ENCODE measurements at regions not wholly inside any gene's neighbourhood (a gene's known extent, or its start where the extent isn't known, plus 50 kb on each side); places are given as distances from the start of the nearest gene placed in this dataset.

DNA sequence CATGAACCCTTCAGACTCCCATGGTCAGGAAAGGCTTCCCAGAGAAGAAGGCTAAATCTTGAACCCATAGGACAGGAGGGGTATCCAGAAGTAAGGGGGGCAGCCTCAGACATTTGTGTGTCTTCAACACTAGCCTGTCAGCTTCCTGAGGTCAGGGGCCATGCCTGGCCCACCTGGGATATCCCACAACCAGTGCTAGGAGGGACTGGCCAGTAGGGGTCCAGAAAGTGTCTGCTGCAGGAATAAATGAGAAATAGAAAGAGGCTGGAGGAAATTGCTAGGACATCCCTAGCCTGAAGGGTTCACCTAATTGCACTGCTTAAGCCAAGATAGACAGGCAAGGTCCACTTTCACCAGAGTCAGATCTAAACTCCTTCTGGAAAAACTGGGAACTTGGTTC lies 799.6 kb upstream of the ID2 start:
- TF ChIP-seq EP300 (IDR thresholded peaks at IDR 0.05; ENCODE audit: borderline replicate concordance) (no peak), CREB1 (IDR thresholded peaks at IDR 0.05; ENCODE audit: low read depth) (no peak), TCF12 (IDR thresholded peaks at IDR 0.05; ENCODE audit: low read depth) (no peak), EGR1 (IDR thresholded peaks at IDR 0.05) (no peak), YY1 (IDR thresholded peaks at IDR 0.05; ENCODE audit: low read depth) (no peak), TEAD4 (IDR thresholded peaks at IDR 0.05) (no peak), CEBPB (IDR thresholded peaks at IDR 0.05) (no peak)
- TF ChIP-seq, protein P1, sequence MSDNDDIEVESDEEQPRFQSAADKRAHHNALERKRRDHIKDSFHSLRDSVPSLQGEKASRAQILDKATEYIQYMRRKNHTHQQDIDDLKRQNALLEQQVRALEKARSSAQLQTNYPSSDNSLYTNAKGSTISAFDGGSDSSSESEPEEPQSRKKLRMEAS (IDR thresholded peaks at IDR 0.05): no peak
- TF ChIP-seq, protein P2, sequence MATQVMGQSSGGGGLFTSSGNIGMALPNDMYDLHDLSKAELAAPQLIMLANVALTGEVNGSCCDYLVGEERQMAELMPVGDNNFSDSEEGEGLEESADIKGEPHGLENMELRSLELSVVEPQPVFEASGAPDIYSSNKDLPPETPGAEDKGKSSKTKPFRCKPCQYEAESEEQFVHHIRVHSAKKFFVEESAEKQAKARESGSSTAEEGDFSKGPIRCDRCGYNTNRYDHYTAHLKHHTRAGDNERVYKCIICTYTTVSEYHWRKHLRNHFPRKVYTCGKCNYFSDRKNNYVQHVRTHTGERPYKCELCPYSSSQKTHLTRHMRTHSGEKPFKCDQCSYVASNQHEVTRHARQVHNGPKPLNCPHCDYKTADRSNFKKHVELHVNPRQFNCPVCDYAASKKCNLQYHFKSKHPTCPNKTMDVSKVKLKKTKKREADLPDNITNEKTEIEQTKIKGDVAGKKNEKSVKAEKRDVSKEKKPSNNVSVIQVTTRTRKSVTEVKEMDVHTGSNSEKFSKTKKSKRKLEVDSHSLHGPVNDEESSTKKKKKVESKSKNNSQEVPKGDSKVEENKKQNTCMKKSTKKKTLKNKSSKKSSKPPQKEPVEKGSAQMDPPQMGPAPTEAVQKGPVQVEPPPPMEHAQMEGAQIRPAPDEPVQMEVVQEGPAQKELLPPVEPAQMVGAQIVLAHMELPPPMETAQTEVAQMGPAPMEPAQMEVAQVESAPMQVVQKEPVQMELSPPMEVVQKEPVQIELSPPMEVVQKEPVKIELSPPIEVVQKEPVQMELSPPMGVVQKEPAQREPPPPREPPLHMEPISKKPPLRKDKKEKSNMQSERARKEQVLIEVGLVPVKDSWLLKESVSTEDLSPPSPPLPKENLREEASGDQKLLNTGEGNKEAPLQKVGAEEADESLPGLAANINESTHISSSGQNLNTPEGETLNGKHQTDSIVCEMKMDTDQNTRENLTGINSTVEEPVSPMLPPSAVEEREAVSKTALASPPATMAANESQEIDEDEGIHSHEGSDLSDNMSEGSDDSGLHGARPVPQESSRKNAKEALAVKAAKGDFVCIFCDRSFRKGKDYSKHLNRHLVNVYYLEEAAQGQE (IDR thresholded peaks at IDR 0.05; ENCODE audit: low read depth): no peak
- TF ChIP-seq, protein P3, sequence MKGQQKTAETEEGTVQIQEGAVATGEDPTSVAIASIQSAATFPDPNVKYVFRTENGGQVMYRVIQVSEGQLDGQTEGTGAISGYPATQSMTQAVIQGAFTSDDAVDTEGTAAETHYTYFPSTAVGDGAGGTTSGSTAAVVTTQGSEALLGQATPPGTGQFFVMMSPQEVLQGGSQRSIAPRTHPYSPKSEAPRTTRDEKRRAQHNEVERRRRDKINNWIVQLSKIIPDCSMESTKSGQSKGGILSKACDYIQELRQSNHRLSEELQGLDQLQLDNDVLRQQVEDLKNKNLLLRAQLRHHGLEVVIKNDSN (IDR thresholded peaks at IDR 0.05): no peak
